ENCODE measurements at regions not wholly inside any gene's neighbourhood (a gene's known extent, or its start where the extent isn't known, plus 50 kb on each side); places are given as distances from the start of the nearest gene placed in this dataset.

GRCh38 chr21:36628106-36628505, 70.8 kb upstream of the SIM2 start:
- intact Hi-C loops (cut with micrococcal nuclease), result no loop called here

- intact Hi-C loops (cut with micrococcal nuclease), result no loop called here
Measured at GRCh38 chr21:36628761-36629460, 70.0 kb upstream of the SIM2 start.

GRCh38 chr21:36630485-36631206, 68.3 kb upstream of the SIM2 start:
- intact Hi-C loops (cut with micrococcal nuclease), result loop anchor here (1.0 to 2.0 kb wide), 2 partner anchors 224 to 380 kb away; no protein-coding TSS in a partner anchor

GRCh38 chr21:36636016-36636415, 62.9 kb upstream of the SIM2 start:
- intact Hi-C loops (cut with micrococcal nuclease), result no loop called here

- intact Hi-C loops (cut with micrococcal nuclease), result no loop called here
Measured at GRCh38 chr21:36636439-36636838, 62.5 kb upstream of the SIM2 start.

GRCh38 chr21:36639769-36640168, 59.1 kb upstream of the SIM2 start:
- intact Hi-C loops (cut with micrococcal nuclease), result no loop called here

- intact Hi-C loops (cut with micrococcal nuclease), result no loop called here
Measured at GRCh38 chr21:36640174-36640720, 58.7 kb upstream of the SIM2 start.

GRCh38 chr21:36640721-36641244, 58.1 kb upstream of the SIM2 start:
- intact Hi-C loops (cut with micrococcal nuclease), result no loop called here

- intact Hi-C loops (cut with micrococcal nuclease), result no loop called here
Measured at GRCh38 chr21:36641346-36641745, 57.6 kb upstream of the SIM2 start.

GRCh38 chr21:36641886-36642285, 57.0 kb upstream of the SIM2 start:
- intact Hi-C loops (cut with micrococcal nuclease), result no loop called here

- intact Hi-C loops (cut with micrococcal nuclease), result no loop called here
Measured at GRCh38 chr21:36642777-36643176, 56.1 kb upstream of the SIM2 start.

- intact Hi-C loops (cut with micrococcal nuclease), result no loop called here
Measured at GRCh38 chr21:36643374-36644250, 55.3 kb upstream of the SIM2 start.

GRCh38 chr21:36646011-36646410, 52.9 kb upstream of the SIM2 start:
- intact Hi-C loops (cut with micrococcal nuclease), result no loop called here

GRCh38 chr21:36646645-36647044, 52.3 kb upstream of the SIM2 start:
- intact Hi-C loops (cut with micrococcal nuclease), result no loop called here

GRCh38 chr21:36647279-36648093, 51.4 kb upstream of the SIM2 start:
- intact Hi-C loops (cut with micrococcal nuclease), result no loop called here
